ENCODE measurements at regions not wholly inside any gene's neighbourhood (a gene's known extent, or its start where the extent isn't known, plus 50 kb on each side); places are given as distances from the start of the nearest gene placed in this dataset.
A peak's percentile ranks its signal among the peaks of the same experiment; 100 is the strongest.

DNA sequence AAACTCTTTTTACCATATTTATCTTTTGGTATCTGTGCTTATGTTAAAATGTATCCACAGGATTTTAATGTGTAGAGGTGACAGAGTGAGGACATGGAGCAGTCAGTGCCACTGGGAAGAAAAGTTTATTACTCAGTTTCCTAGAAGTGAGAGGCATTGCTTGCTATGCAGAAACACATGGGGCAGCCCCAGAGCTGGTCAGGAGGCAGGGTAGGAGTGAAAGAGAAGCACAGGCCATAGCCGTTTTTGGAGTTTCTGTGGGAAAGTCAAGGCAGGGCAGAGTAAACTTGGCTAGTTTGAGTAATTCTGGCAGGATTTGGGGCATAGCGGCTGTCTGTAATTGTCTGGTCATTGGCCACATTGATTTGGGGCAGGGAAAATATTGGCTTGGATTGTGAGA is 370.9 kb downstream of the FGF9 start:
- H3K27ac Mint-ChIP-seq: no peak overlapping the region
- peaks cover 4 to 11% of the 10 kb centered on the region in 2 experiments; a peak in 4 of 5 replicates for H3K9me3 Mint-ChIP-seq

More for the DNA sequence above, 370.9 kb downstream of the FGF9 start:
- no peak overlapping the region for H2AFZ ChIP-seq (ENCODE audit: low read length)
- Mint-ChIP-seq H3K4me3 (peak overlapping the region in 1 of 2 experiments; percentile 72; a peak in 2 of 5 replicates), H3K36me3 (ENCODE audit: insufficient read depth in 1 of 3, low read depth in 3 of 3) (no peaks in the 10 kb centered on the region), H3K27me3 (ENCODE audit: low read depth) (no peaks in the 10 kb centered on the region; the same call in 1 of the 2 replicates), H3K4me1 (peaks cover 4 to 8% of the 10 kb centered on the region in 2 experiments)
- no peak overlapping the region for H4K8ac ChIP-seq (replicated peaks; ENCODE audit: insufficient read length, low read depth, low read length)
- H3K56ac ChIP-seq (ENCODE audit: insufficient read length, low read depth, low read length): no peak overlapping the region
- WGBS (ENCODE audit: extremely low coverage, insufficient read length, low lambda C conversion rate): no CpG with 5 or more reads among the region's 2 CpGs
- H2AK5ac ChIP-seq (ENCODE audit: insufficient read length, low read length): no peak overlapping the region
- H2BK5ac ChIP-seq (ENCODE audit: insufficient read length, low read length): no peak overlapping the region
- peaks cover 2% of the 10 kb centered on the region; the same call in 1 of the 2 replicates for H3K79me2 ChIP-seq (ENCODE audit: insufficient read depth, low read length)
- H3K4me2 ChIP-seq (ENCODE audit: insufficient read depth, insufficient read length, low read length): peak overlapping the region; percentile 34
- H3T11ph ChIP-seq (ENCODE audit: low read length): no peak overlapping the region
- H3K23me2 ChIP-seq (ENCODE audit: insufficient read length, low read depth, low read length, poor library complexity, severe bottlenecking): peaks cover 4% of the 10 kb centered on the region
- no peak overlapping the region for H3K4ac ChIP-seq (ENCODE audit: low read depth, low read length)
- H3K27me3 ChIP-seq (ENCODE audit: insufficient read depth, low read length): no peaks in the 10 kb centered on the region
- no peak overlapping the region for H4K91ac ChIP-seq (ENCODE audit: insufficient read length, low read depth, low read length)
- H3K27ac ChIP-seq (ENCODE audit: insufficient read length, low read depth, low read length): no peak overlapping the region
- H3K4me1 ChIP-seq (ENCODE audit: insufficient read depth, low read length): peaks cover 2% of the 10 kb centered on the region
- H2BK20ac ChIP-seq (ENCODE audit: low read depth, low read length, poor library complexity, severe bottlenecking): no peak overlapping the region
- H3K23ac ChIP-seq (ENCODE audit: insufficient read length, low read depth, low read length): no peak overlapping the region
- H2BK15ac ChIP-seq (ENCODE audit: low read depth, low read length): no peak overlapping the region
- no peak overlapping the region for H3K9ac ChIP-seq (ENCODE audit: extremely low read depth, insufficient read length, low read length)
- H3K79me1 ChIP-seq (ENCODE audit: insufficient read depth, low read depth, low read length, poor library complexity, severe bottlenecking): no peaks in the 10 kb centered on the region
- no peak overlapping the region; the same call in 1 of the 2 replicates for H3K14ac ChIP-seq (ENCODE audit: insufficient read depth, low read length)
- no peak overlapping the region for H2BK12ac ChIP-seq (ENCODE audit: insufficient read length, low read depth, low read length)
- no peak for DNase-seq
- no peaks in the 10 kb centered on the region for H3K9me3 ChIP-seq (ENCODE audit: control insufficient read depth, low read depth, low read length)
- TF ChIP-seq, protein P1, sequence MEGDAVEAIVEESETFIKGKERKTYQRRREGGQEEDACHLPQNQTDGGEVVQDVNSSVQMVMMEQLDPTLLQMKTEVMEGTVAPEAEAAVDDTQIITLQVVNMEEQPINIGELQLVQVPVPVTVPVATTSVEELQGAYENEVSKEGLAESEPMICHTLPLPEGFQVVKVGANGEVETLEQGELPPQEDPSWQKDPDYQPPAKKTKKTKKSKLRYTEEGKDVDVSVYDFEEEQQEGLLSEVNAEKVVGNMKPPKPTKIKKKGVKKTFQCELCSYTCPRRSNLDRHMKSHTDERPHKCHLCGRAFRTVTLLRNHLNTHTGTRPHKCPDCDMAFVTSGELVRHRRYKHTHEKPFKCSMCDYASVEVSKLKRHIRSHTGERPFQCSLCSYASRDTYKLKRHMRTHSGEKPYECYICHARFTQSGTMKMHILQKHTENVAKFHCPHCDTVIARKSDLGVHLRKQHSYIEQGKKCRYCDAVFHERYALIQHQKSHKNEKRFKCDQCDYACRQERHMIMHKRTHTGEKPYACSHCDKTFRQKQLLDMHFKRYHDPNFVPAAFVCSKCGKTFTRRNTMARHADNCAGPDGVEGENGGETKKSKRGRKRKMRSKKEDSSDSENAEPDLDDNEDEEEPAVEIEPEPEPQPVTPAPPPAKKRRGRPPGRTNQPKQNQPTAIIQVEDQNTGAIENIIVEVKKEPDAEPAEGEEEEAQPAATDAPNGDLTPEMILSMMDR (conservative IDR thresholded peaks at IDR 0.05): no peak
- H2BK120ac ChIP-seq (ENCODE audit: low read depth, low read length, poor library complexity, severe bottlenecking): no peak overlapping the region
- H3K18ac ChIP-seq (ENCODE audit: insufficient read length, low read depth, low read length): no peak overlapping the region
- H4K20me1 ChIP-seq (ENCODE audit: control insufficient read depth, insufficient read depth, insufficient read length): no peaks in the 10 kb centered on the region
- H4K5ac ChIP-seq (ENCODE audit: insufficient read length, low read depth, low read length): no peak overlapping the region
